HG03565 (cell line): ENCODE measurements at regions not wholly inside any gene's neighbourhood (a gene's known extent, or its start where the extent isn't known, plus 50 kb on each side); places are given as distances from the start of the nearest gene placed in this dataset.

Experiments used
- ATAC-seq: cut with Tn5 transposase; IDR thresholded peaks from one replicate; pipeline ENCODE4 v1.9.1; 2021; ENCODE audit warnings: mild to moderate bottlenecking, moderate library complexity; ENCODE audit not compliant: unreplicated experiment

DNA sequence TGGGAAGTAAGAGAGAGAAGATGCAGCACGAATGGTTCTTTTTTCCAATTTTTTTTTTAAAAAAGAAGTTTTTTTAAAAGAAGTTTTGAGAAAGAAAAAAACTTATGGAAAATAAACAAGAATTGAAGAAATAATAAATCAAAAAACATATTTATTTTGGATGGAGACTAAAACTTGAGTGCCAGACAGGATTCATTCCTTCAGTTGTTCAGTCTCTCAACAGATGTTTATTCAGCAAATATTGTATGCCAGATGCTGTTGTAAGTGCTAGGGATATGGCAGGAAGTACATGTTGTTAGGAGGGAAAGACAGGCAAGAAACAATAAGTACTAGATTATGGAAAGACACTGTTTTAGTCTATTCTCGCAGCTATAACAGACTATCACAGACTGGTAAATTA lies 750.7 kb upstream of the PHF14 start:
- ATAC-seq, result no peak

DNA sequence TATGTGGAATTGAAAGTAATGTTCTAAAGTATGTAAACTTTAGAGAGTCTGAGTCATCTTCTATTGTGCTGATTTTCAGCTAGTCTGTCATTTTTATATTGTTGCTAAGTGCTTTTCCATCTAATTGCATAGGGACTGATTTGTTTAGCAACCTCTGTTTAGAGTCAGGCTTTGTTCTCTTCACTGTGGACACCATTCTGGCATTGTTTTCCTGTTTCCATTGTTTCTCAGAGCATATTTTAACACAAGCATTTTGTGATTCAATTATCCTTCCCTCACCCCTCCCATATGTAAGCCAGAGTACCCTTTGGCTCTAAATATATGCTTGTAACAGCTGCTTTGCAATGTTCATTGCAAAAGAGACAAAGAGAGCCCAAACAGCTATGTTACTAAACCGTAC lies 748.4 kb upstream of the PHF14 start:
- no peak for ATAC-seq

DNA sequence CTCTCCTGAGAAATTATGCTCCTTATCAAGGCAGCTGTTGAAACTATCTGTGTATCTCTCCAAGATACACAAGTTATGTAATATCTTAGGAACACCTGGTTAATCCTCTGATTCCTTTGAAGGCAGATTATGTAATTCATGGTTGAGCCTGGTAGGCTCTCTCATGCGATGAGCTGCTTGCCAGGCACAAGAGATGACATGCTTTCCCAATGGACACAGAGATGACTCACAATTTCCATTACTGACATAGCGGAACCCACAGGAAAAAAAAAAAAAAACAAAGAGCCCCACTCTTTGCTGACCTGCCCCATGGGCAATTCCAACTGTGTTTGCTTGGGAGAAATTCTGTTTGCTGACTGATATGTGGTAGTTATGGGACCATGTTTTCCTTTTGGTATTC lies 736.4 kb upstream of the PHF14 start:
- no peak for ATAC-seq

DNA sequence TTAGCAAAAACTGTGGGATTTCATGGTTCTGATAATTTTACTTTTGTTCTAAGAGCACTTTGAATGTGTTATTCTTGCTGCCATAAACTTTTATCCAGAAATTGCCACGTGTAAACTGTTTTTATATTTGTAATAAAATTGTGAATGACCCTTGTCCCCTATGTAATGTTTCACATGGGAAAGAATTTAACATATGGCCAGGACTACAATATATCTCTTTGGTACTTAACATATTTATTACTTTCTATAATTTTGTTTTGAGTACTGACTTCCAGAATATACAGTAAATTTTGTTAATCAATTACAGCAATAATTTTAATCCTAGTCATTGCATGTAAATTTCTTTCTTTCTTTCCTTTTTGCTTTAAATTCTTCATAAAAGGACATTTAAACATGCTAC lies 735.0 kb upstream of the PHF14 start:
- ATAC-seq, result no peak

DNA sequence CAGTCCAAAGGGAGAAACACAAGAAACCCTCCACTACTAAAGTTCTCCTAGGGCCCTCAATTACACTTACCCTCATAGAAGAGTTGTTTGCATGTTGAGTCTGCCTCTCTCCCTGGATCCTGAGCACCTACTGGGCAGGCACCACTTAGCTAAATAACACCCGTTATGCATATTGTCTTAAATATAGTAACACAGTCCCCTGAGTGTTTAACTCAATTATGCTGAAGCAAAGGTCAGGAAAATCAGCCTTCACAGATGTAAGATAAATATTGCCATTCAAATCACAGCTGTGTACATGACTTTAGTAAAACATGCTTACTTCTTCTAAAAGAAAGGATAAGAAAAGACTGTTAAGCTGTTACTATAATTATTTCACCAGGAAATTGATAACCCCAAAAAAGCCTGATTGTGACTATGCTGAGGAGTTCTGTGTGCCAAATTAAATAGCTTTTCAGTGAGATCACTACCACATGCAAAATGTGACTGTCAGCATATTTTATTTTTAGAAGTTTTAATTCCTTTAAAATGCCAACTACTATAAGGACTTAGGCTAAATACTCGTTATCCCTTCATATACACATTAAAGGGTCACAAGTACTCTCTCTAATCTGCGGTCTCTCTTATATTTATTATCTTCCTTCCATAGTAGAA lies 733.9 kb upstream of the PHF14 start:
- no peak for ATAC-seq

DNA sequence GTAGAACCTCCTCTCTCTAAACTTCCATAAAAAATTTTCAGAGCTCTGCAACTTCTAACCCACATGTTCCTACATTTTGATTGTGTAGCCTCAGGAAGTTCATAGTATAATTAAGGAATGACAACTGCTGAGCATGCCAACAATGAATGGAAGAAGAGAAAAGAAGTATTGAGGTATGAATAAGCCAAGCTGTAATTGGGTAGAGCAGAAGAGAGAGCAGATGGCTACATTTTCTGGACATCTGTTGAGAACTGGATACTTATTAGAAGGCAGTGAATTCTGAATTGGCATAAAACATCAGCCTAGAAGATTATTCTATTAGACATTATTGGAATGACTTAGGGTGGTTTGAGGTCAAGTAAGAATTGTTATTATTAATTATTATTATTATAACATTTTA lies 728.3 kb upstream of the PHF14 start:
- no peak for ATAC-seq

DNA sequence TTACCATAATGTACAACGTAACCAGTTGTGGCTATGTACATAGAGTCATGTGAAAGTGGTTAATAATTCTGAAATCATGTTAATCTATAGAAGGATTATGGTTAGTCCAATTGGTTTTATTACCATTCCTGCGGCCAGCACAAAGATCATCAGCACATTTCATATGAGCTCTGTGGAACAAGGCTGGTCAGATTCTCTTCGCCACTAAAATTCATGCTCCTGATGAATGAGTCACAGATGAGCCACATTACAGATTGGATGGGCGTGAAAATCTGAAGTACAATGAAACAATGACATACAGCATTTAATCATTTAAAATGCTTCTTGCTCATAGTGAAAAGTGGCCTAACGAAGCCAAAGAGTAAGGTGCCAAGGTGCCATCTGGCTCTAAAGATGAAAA lies 716.2 kb upstream of the PHF14 start:
- ATAC-seq, result no peak

DNA sequence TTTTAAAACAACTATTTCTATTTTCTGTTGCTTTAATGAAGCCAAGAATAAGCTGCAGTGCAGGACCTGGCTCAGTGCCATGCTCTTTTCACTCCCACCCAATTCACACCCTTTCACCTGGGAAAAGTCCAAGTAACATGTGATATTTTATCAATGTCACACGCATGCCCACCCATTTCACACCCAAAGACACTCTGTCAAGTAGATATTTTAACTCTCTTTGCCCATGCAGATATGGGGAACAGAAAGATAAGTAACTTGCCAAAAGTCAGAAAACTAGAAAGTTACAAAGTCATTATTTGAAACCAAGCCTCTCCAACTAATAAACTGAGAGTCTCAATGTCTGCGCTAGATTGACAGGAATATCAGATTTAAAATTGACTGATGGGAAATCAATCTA lies 706.7 kb upstream of the PHF14 start:
- no peak for ATAC-seq

DNA sequence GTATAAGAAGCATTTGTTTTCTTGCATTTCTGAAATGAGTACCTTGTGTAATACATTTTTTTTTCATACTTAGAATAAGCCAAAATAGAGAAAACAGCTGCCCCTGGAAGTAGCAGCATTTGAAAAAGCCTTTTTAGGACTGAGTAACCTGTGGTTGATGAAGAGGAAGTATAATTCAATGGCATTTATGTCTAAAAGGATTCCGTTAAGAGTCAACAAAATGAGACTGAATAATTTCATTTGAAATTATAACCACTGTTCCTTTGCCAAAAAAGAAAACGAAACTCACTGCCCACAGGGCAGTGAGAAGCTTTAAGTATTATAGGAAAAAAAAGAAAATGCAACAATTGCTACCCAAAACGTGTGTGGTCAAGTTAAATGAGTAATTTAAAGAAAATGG lies 705.6 kb upstream of the PHF14 start:
- ATAC-seq, result no peak

DNA sequence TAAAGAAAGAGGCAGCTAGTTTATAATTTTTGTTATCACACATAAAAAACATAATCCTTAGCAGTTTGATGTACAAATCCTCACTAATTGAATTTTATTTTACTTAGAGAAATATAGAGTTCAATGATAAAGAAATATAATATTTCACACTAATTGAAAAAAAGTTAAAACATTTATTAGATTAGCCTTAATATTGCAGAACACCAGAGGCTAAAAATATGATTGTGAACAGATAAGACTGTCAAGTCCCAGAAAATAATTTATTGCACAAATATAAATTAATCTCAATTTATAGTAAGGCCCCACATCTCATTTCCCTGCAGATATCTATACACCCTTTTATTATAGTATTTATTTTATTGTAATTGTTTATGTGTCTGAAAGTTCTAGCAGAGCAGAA lies 690.8 kb upstream of the PHF14 start:
- no peak for ATAC-seq

DNA sequence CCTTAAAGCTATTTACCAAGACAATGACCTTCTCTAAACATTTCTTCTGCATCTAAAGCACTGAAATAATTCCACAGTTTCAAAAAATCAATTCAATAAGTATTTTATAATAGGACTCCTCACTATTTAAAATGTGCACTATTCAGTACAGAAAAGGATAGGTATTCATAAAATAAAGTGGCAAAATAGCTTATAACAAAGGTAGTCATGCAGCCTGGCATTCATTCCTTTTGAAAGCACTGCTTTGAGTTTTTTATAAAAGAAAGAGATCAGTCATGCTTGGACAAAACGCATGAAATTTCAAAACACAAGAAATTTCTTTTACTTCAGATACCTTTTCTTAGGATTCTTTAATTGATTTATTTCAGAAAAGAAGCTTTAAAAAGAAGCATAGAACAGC lies 689.7 kb upstream of the PHF14 start:
- no peak for ATAC-seq

DNA sequence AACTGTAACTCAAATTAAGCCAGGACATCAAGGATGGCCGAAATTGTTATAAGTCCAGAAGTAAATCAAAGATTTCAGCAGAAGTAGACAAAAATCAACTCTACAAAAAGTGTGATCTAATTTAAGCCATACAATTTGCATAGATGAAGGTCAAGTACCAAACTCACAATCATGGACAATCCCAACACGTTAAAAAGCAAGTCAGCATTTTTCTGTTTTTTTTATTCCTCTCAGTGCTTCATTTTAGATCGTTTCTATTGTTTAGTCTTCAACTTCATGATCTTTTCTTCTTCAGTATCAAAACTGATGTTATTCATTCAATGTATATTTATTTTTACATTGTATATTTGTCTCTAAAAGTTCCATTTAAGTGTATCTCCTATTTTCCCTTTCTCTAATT lies 674.3 kb upstream of the PHF14 start:
- ATAC-seq, result no peak

DNA sequence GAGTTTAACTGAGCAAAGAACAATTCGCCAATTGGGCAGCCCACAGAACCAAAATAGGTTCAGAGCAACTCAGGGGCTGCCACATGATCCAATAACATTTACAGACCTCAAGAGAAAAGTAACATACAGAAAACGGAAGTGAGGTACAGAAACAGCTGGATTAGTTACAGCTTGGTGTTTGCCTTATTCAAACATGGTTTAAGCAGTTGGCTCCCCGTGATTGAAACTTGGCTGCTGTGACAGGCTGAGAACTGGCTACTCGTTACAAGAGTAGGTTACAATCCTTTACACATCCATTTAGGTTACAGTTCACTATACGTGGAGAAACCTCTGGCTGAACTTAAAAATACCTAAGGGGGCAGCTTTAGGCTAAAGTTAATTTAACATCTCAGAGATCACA lies 673.1 kb upstream of the PHF14 start:
- no peak for ATAC-seq

DNA sequence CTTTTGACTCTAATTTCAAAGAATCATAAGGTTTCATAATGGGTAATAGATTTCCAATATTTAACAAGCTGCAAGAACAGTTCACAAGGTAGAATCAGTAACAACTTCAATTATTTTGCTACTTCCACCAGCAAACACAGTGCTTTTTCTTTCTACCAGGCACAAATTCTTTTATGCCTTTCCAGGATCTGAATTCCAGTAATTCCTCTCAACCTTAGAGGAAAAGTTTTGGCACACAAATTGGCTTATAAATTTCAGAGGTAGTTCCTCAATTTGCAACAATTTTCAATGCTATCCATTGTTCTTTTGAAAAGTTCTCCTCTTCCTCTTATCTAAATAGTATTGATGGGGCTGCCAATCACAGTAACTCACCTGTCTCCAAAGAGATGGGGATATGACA lies 665.4 kb upstream of the PHF14 start:
- ATAC-seq, result no peak

DNA sequence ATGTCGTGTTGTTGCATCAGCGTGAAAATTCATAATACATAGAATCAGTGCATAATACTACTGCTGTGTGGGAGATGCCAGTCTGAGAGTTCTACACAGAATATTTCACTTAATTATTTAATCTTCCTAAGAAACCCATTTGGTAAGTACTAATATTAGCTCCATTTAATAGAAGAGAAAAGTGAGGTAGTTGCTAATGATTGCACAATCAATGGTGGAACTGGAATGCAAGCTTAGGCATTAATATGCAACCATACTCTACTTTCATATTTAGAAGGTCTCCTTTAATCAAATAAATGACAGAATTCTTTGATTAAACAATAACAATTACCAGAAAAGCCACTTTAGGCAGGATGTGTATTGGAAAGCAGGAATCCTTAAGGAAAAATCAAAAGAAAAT lies 660.7 kb upstream of the PHF14 start:
- no peak for ATAC-seq

DNA sequence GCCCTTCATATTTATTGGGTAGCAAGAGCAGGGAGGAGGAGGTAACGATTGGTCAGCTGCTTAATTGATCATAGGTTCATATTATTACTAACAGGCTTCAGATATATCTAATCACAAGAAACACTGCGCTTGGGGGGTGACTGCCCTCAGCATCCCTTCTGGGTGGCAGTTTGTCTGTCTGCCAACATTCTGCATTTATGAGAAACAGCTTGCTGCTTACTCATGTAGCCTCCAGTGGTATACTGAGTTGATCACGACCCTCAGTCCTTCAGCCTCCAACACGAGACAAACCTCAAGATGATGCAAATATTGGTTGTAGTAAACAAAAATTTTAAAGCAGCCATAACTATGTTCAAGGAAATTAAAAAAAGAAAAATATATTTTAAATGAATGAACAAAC lies 657.8 kb upstream of the PHF14 start:
- ATAC-seq, result no peak

DNA sequence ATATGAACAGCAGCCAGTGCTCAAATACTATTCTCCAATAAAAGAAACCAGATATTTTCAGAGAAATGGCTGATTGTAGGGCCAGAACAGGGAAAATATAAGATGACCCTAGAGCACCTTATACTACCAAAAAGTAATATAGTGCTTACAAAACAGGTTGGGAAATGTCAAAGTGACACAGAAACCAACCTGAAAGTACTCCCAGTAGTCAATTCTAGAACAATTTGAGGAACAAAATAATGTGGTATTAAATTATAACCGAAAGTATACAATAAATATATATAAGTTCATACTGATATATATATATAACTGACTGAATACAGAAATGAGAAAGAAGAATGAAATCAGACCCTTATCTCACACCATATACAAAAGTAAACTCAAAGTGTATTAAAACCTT lies 657.2 kb upstream of the PHF14 start:
- no peak for ATAC-seq

DNA sequence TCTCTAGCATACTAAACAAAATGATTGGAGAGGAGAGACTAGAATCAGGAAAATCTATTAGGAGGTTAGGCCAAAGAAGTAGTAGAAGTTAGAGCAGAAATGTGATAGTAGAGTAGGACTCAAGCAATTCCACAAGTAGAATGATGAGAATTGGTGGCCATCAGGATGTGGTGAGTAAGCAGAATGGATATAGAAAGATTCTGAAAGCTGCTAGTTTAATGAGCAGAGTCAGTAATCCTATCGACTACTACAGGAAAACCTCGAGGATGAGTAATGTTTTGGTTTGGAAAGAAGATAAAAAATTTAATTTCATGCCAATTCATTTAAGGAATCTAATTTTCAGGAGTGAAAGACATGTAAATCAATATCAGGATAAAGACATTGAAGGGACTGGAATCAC lies 648.3 kb upstream of the PHF14 start:
- no peak for ATAC-seq

DNA sequence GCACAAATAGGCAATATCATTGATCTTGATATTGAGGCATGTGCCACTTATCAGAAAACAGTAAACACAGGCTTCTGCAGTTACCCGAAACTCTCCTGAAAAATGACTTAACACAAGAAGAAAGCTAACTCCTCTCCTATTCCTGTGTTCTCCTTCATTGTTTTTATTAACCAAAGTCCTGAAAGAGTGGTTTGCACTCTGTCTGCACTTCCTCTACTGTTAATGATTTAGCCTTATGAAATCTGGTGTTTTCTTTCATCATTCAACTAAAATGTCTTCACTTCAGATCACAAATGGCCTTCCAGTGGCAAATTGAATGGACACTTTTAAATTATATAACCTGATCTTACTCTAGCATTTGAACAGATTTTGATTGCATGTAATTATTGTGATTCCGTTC lies 630.6 kb upstream of the PHF14 start:
- ATAC-seq, result no peak

DNA sequence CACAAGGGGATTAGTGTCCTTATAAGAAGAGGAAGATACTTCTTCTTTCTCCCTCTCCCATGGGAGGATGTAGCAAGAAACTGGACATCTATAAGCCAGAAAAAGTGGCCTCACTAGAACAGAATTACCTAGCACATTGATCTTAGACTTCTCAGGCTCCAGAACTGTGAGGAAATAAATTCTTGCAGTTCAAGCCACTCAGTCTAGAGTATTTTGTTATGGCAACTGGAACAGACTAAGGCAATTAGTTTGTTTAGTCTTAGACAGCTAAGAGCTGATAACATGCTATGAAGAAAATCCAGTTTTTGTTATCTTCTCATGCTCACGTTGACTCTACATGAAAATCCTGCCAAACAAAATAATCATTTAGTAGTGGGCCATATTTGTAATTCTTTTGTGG lies 627.6 kb upstream of the PHF14 start:
- ATAC-seq, result no peak

DNA sequence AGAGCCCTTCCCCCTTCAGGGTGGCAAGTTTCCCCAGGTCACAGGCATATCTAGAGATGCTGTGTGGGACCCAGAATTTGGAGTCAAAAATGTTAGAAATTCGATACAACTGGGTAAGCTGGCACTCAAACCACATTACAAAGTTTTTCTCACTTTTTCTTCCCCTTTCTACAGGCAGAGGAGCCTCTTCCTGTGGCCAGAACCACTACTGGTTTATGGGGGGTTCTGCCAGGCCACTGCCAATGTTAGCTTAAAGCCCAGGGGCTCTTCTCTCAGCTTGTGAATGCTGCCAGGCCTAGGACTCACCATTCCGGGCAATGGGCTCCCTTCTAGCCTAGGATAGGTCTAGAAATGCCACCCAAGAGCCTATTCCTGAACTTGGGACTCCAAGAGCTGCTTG lies 617.9 kb upstream of the PHF14 start:
- no peak for ATAC-seq

DNA sequence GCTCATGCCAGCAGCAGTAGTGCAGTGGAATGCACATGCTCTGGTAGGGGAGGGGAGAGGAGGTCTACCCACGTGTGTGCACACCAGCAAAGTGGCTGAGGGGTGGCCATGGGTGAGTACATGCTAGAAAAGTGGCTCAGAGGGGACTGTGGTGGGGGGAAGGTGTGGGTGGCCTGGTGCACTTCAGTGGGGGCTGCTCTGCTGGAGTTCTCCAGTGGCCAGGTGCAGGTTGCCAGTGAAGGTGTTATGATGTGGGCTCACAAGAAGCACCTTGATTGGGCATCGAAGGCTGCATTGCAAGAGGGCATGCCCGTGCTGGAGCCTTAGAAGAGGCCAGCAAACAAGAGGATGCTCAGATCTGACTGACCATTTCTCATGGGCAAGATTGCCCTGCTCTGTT lies 613.6 kb upstream of the PHF14 start:
- ATAC-seq, result no peak

DNA sequence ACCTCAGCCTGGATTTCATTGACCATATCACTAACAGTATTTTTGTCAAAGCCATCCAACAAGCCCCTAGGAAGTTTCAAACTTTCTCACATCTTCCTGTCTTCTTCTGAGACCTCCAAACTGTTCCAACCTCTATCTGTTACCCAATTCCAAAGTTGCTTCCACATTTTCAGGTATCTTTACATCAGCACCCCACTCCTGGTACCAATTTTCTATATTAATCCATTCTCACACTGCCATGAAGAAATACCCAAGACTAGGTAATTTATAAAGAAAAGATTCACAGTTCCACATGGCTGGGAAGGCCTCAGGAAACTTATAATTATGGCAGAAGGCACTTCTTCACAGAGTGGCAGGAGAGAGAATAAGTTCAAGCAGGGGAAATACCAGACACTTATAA lies 571.9 kb upstream of the PHF14 start:
- no peak for ATAC-seq
